GM23248 (cell line): ENCODE measurements at regions not wholly inside any gene's neighbourhood (a gene's known extent, or its start where the extent isn't known, plus 50 kb on each side); places are given as distances from the start of the nearest gene placed in this dataset.

Experiments used
- DNase-seq: peaks from one replicate; pipeline ENCODE4 v3.0.0-alpha.2; 2015
- H2AFZ ChIP-seq: fragments of 200-600 bp; sonication (generic); 2 replicates; pipeline ENCODE4 v1.6.1; 2016; ENCODE audit warnings: antibody characterized with exemption
- H3F3A ChIP-seq: fragments of 200-600 bp; sonication (generic); 2 replicates; pipeline ENCODE4 v1.6.1; 2016; ENCODE audit warnings: mild to moderate bottlenecking, antibody characterized with exemption, mixed run types; ENCODE audit not compliant: insufficient read depth
- H3K27ac ChIP-seq: fragments of 200-600 bp; sonication (generic); 2 replicates; pipeline ENCODE4 v1.5.1; 2016; ENCODE audit warnings: mild to moderate bottlenecking
- H3K27me3 ChIP-seq: fragments of 200-600 bp; sonication (generic); replicated peaks from 2 replicates; pipeline ENCODE4 v1.6.1; 2016; ENCODE audit warnings: mild to moderate bottlenecking; ENCODE audit not compliant: insufficient read depth
- H3K36me3 ChIP-seq: fragments of 200-600 bp; sonication (generic); 2 replicates; pipeline ENCODE4 v1.6.1; 2016; ENCODE audit warnings: low read depth, mild to moderate bottlenecking
- H3K4me1 ChIP-seq: fragments of 200-600 bp; sonication (generic); 2 replicates; pipeline ENCODE4 v1.6.1; 2016; ENCODE audit warnings: mild to moderate bottlenecking; ENCODE audit not compliant: insufficient read depth
- H3K4me2 ChIP-seq: fragments of 200-600 bp; sonication (generic); one replicate; pipeline ENCODE4 v1.6.1; 2016; ENCODE audit warnings: mild to moderate bottlenecking; ENCODE audit not compliant: unreplicated experiment
- H3K4me3 ChIP-seq: fragments of 200-600 bp; sonication (generic); 2 replicates; pipeline ENCODE4 v1.5.1; 2016; ENCODE audit warnings: mild to moderate bottlenecking
- H3K79me2 ChIP-seq: fragments of 200-600 bp; sonication (generic); 2 replicates; pipeline ENCODE4 v1.6.1; 2016; ENCODE audit warnings: mild to moderate bottlenecking; ENCODE audit not compliant: insufficient read depth
- H3K9ac ChIP-seq: fragments of 200-600 bp; sonication (generic); 2 replicates; pipeline ENCODE4 v1.6.1; 2016; ENCODE audit warnings: mild to moderate bottlenecking
- H3K9me2 ChIP-seq: fragments of 200-600 bp; sonication (generic); 2 replicates; pipeline ENCODE4 v1.6.1; 2016; ENCODE audit warnings: mixed run types, mild to moderate bottlenecking, moderate library complexity; ENCODE audit not compliant: insufficient read depth
- H3K9me3 ChIP-seq: fragments of 200-600 bp; sonication (generic); one replicate; pipeline ENCODE4 v1.6.1; 2017; ENCODE audit warnings: low read depth
- H4K20me1 ChIP-seq: fragments of 200-600 bp; sonication (generic); 2 replicates; pipeline ENCODE4 v1.6.0; 2016; ENCODE audit not compliant: insufficient read depth
- EZH2 ChIP-seq: fragments of 200-600 bp; sonication (generic); IDR thresholded peaks from 2 replicates; pipeline ENCODE4 v1.6.1; 2018; ENCODE audit warnings: antibody characterized with exemption, mild to moderate bottlenecking; ENCODE audit not compliant: insufficient read depth, poor library complexity, severe bottlenecking
- EZH2phosphoT487 ChIP-seq: fragments of 200-600 bp; sonication (generic); IDR thresholded peaks from 2 replicates; pipeline ENCODE4 v1.6.1; 2018; ENCODE audit warnings: antibody characterized with exemption, moderate library complexity, mild to moderate bottlenecking, low read depth; ENCODE audit not compliant: insufficient read depth
- WGBS, 2 experiments: methylation state at CpG; one replicate each; pipeline ENCODE4 v1.1.6; 2015 to 2017; ENCODE audit warnings: low lambda C conversion rate in 2 of 2, low coverage in 1 of 2; ENCODE audit errors: missing lambda C conversion rate in 2 of 2; 5-methylcytosine and 5-hydroxymethylcytosine counted together
- in situ Hi-C: fragments of 300-500 bp; cut with MboI; formaldehyde crosslinking; loops from 2 replicates; pipeline ENCODE4 v1.15.0; 2020

- no peak overlapping the region for H3K4me3 ChIP-seq
- H3K9me3 ChIP-seq = no peaks in the 10 kb centered on the region
- no peak for TF ChIP-seq EZH2
- TF ChIP-seq EZH2phosphoT487 = no peak
- WGBS, 2 experiments = 7 to 11% methylated on average over 4 of the region's 4 CpGs
- H3F3A ChIP-seq = no peaks in the 10 kb centered on the region
- H3K36me3 ChIP-seq = no peaks in the 10 kb centered on the region
- no peak overlapping the region for H3K4me2 ChIP-seq
- peak; percentile 5 for DNase-seq
- H3K27ac ChIP-seq = no peak overlapping the region
- H4K20me1 ChIP-seq = no peaks in the 10 kb centered on the region; the same call in 1 of the 2 replicates
- H2AFZ ChIP-seq = no peak overlapping the region
- in situ Hi-C loops = no loop called here
- H3K4me1 ChIP-seq = no peaks in the 10 kb centered on the region
- no peaks in the 10 kb centered on the region for H3K27me3 ChIP-seq
- H3K79me2 ChIP-seq = no peaks in the 10 kb centered on the region
- H3K9me2 ChIP-seq = no peaks in the 10 kb centered on the region
- no peak overlapping the region for H3K9ac ChIP-seq
Observed at GRCh38 chr11:92111287-92111686, 113.3 kb upstream of the FAT3 start.

DNA sequence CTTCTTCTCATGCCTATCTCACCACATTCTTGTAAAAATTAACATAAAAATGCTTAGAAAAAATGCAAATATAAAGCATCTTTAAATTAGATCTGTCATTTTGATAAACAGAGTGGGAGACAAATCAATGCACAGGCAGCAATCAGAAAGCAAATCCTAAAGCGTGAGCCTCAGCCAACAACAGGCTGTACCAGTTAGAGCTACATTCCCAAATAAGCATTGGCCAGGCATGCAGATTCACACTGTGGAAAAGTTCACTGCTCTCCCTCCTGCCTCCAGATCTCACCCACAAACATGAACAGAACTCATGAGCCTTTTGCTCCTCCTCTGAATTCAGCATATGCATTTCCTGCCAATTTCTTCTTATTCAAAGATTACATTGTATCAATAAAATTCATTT lies 115.2 kb upstream of the FAT3 start:
- H3K9me2 ChIP-seq = no peaks in the 10 kb centered on the region
- H3F3A ChIP-seq = no peaks in the 10 kb centered on the region
- no peak overlapping the region for H3K4me3 ChIP-seq
- no peak overlapping the region for H3K9ac ChIP-seq
- H3K27me3 ChIP-seq = no peaks in the 10 kb centered on the region
- no peak overlapping the region for H3K4me2 ChIP-seq
- in situ Hi-C loops = no loop called here
- no peaks in the 10 kb centered on the region for H3K4me1 ChIP-seq
- H2AFZ ChIP-seq = no peak overlapping the region
- H3K36me3 ChIP-seq = no peaks in the 10 kb centered on the region
- TF ChIP-seq EZH2 (no peak), EZH2phosphoT487 (no peak)
- no peak for DNase-seq
- WGBS, 2 experiments = 14 to 18% methylated on average over 1 of the region's 1 CpG
- H3K27ac ChIP-seq = no peak overlapping the region
- no peaks in the 10 kb centered on the region for H3K79me2 ChIP-seq
- H4K20me1 ChIP-seq = no peaks in the 10 kb centered on the region; the same call in 1 of the 2 replicates
- no peaks in the 10 kb centered on the region for H3K9me3 ChIP-seq

DNA sequence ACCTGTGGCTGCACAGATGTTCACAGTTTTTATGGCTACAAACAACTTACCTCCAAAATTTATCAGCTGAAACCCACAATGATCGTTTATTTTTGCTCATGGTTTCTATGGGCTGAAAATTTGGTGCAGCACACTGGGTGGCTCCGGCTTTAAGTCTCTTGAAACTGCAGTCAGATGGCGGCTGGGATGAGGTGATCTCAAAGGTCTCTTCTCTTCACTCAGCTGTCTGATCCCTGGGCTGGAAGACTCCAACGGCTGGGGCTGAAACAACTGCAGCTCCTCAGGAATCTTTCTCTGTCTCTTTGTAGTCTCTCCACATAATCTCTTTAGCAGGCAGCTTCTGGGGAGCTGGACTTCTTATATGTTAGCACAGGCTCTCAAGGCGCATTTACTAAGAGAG lies 117.3 kb upstream of the FAT3 start:
- H3K27ac ChIP-seq = no peak overlapping the region
- no peak for DNase-seq
- no peaks in the 10 kb centered on the region for H3K36me3 ChIP-seq
- H3K27me3 ChIP-seq = no peaks in the 10 kb centered on the region
- H3K9me3 ChIP-seq = no peaks in the 10 kb centered on the region
- no peaks in the 10 kb centered on the region for H3K4me1 ChIP-seq
- H3K4me2 ChIP-seq = no peak overlapping the region
- H3K9me2 ChIP-seq = no peaks in the 10 kb centered on the region
- 14 to 16% methylated on average over 5 of the region's 5 CpGs for WGBS, 2 experiments
- no peak overlapping the region for H3K4me3 ChIP-seq
- TF ChIP-seq EZH2 (no peak), EZH2phosphoT487 (no peak)
- H2AFZ ChIP-seq = no peak overlapping the region
- H3K9ac ChIP-seq = no peak overlapping the region
- H4K20me1 ChIP-seq = no peaks in the 10 kb centered on the region; the same call in 1 of the 2 replicates
- H3K79me2 ChIP-seq = no peaks in the 10 kb centered on the region
- no peaks in the 10 kb centered on the region for H3F3A ChIP-seq
- in situ Hi-C loops = no loop called here

DNA sequence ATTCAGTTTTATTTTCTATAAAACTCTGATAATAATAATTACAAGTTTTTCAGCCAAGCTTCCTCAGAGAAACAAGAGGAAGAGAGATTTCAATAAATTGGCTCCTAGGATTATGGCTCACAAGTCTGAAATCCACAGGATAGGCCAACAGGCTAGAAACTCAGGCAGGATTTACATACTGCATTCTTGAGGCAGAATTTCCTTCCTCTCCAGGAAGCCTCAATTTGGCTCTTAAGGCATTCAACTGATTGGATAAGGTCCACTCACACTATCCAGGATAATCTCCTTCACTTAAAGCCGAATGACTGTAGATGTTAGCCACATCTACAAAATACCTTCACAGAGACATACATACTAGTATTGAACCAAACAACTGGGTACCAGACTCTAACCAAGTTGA lies 120.3 kb upstream of the FAT3 start:
- no peaks in the 10 kb centered on the region for H3K27me3 ChIP-seq

GRCh38 chr11:92101920-92102319 lies 122.7 kb upstream of the FAT3 start:
- no peak for DNase-seq
- in situ Hi-C loops = no loop called here
- Histone ChIP-seq H3F3A (no peaks in the 10 kb centered on the region), H3K27ac (no peak overlapping the region), H3K79me2 (no peaks in the 10 kb centered on the region), H2AFZ (no peak overlapping the region), H3K4me1 (no peaks in the 10 kb centered on the region), H3K4me2 (no peak overlapping the region), H3K27me3 (no peaks in the 10 kb centered on the region), H4K20me1 (no peaks in the 10 kb centered on the region; the same call in 1 of the 2 replicates), H3K9me3 (no peaks in the 10 kb centered on the region), H3K9ac (no peak overlapping the region), H3K36me3 (no peaks in the 10 kb centered on the region), H3K4me3 (no peak overlapping the region), H3K9me2 (no peaks in the 10 kb centered on the region)
- TF ChIP-seq EZH2phosphoT487 = no peak
- 0 to 9% methylated on average over 1 of the region's 1 CpG for WGBS, 2 experiments

More for the DNA sequence above, 120.3 kb upstream of the FAT3 start:
- TF ChIP-seq EZH2phosphoT487 (no peak), EZH2 (no peak)
- no peaks in the 10 kb centered on the region for H3K36me3 ChIP-seq
- no peak overlapping the region for H3K27ac ChIP-seq
- no peak overlapping the region for H3K4me3 ChIP-seq
- 20 to 23% methylated on average over 1 of the region's 1 CpG for WGBS, 2 experiments
- DNase-seq = no peak
- H3F3A ChIP-seq = no peaks in the 10 kb centered on the region
- no peak overlapping the region for H2AFZ ChIP-seq
- H4K20me1 ChIP-seq = no peaks in the 10 kb centered on the region; the same call in 1 of the 2 replicates
- no peak overlapping the region for H3K4me2 ChIP-seq
- H3K9ac ChIP-seq = no peak overlapping the region
- no peaks in the 10 kb centered on the region for H3K9me2 ChIP-seq
- no peaks in the 10 kb centered on the region for H3K4me1 ChIP-seq
- in situ Hi-C loops = no loop called here
- H3K79me2 ChIP-seq = no peaks in the 10 kb centered on the region
- H3K9me3 ChIP-seq = no peaks in the 10 kb centered on the region
